Hepatocyte (in vitro differentiated cells): ENCODE measurements at regions not wholly inside any gene's neighbourhood (a gene's known extent, or its start where the extent isn't known, plus 50 kb on each side); places are given as distances from the start of the nearest gene placed in this dataset.

Experiments
- DNase-seq: peaks from one replicate; pipeline ENCODE4 v3.0.0-alpha.2; 2016; ENCODE audit warnings: low spot score
- H2AFZ ChIP-seq: fragments of 200-600 bp; sonication (generic); 2 replicates; pipeline ENCODE4 v1.6.0; 2016; ENCODE audit warnings: antibody characterized with exemption, mild to moderate bottlenecking
- H3K27ac ChIP-seq: fragments of 200-600 bp; sonication (generic); 2 replicates; pipeline ENCODE4 v1.5.1; 2016; ENCODE audit warnings: mild to moderate bottlenecking
- H3K27me3 ChIP-seq: fragments of 200-600 bp; sonication (generic); 2 replicates; pipeline ENCODE4 v1.6.1; 2016
- H3K36me3 ChIP-seq: fragments of 200-600 bp; sonication (generic); replicated peaks from 2 replicates; pipeline ENCODE4 v1.5.1; 2016; ENCODE audit warnings: low read depth; ENCODE audit not compliant: insufficient read depth
- H3K4me1 ChIP-seq: fragments of 200-600 bp; sonication (generic); 2 replicates; pipeline ENCODE4 v1.5.1; 2016; ENCODE audit warnings: mild to moderate bottlenecking, moderate library complexity; ENCODE audit not compliant: insufficient read depth
- H3K4me2 ChIP-seq: fragments of 200-600 bp; sonication (generic); 2 replicates; pipeline ENCODE4 v1.6.0; 2016
- H3K4me3 ChIP-seq: fragments of 200-600 bp; sonication (generic); 2 replicates; pipeline ENCODE4 v1.5.1; 2016; ENCODE audit warnings: mild to moderate bottlenecking
- H3K79me2 ChIP-seq: fragments of 200-600 bp; sonication (generic); 2 replicates; pipeline ENCODE4 v1.6.0; 2017; ENCODE audit warnings: mild to moderate bottlenecking
- H3K9me2 ChIP-seq: fragments of 200-600 bp; sonication (generic); replicated peaks from 2 replicates; pipeline ENCODE4 v1.6.0; 2017; ENCODE audit warnings: mild to moderate bottlenecking; ENCODE audit not compliant: insufficient read depth
- H3K9me3 ChIP-seq: fragments of 200-600 bp; sonication (generic); 2 replicates; pipeline ENCODE4 v1.5.1; 2016; ENCODE audit warnings: low read depth, mild to moderate bottlenecking
- H4K20me1 ChIP-seq: fragments of 200-600 bp; sonication (generic); 2 replicates; pipeline ENCODE4 v1.6.0; 2016; ENCODE audit warnings: mild to moderate bottlenecking; ENCODE audit not compliant: insufficient read depth, poor library complexity, severe bottlenecking
- EZH2 ChIP-seq: fragments of 200-600 bp; sonication (generic); IDR thresholded peaks from 2 replicates; pipeline ENCODE4 v1.6.1; 2016; ENCODE audit warnings: antibody characterized with exemption, mild to moderate bottlenecking, borderline replicate concordance
- EZH2phosphoT487 ChIP-seq: fragments of 200-600 bp; sonication (generic); IDR thresholded peaks from one replicate; pipeline ENCODE4 v1.6.1; 2018; ENCODE audit warnings: antibody characterized with exemption, mild to moderate bottlenecking, low read depth, moderate library complexity; ENCODE audit not compliant: unreplicated experiment, severe bottlenecking
- WGBS: methylation state at CpG from one replicate; pipeline ENCODE4 v1.1.6; 2016; ENCODE audit warnings: low lambda C conversion rate; ENCODE audit errors: missing lambda C conversion rate; 5-methylcytosine and 5-hydroxymethylcytosine counted together
- TF ChIP-seq, protein P1 (sequence below): fragments of 200-600 bp; sonication (generic); IDR thresholded peaks from 2 replicates; pipeline ENCODE4 v1.5.1; 2016; ENCODE audit warnings: antibody characterized with exemption, mild to moderate bottlenecking; ENCODE audit not compliant: poor library complexity

DNA sequence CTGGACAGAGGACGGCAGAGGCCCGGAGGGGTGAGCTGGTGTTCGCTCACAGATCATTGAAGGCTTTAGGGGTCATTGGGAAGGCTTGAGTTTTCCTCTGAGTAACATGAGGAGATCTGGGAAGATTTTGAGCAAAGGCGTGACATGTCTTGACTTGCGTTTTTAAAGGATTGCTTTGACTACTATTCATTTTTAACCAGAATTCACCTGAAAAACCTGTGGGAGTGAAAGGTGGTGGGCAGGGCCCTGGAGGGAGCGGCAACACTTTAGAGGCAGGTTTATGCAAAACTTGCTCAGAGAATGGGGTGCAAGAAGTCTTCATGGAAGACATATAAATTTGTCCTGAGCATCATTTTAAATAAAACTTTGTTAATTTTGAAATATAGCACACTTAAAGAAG lies 72.2 kb upstream of the EEF1E1 start:
- no peak overlapping the region for H2AFZ ChIP-seq
- no peak for DNase-seq
- H3K27me3 ChIP-seq, result no peaks in the 10 kb centered on the region
- no peaks in the 10 kb centered on the region for H3K79me2 ChIP-seq
- WGBS, result 88% methylated on average over 6 of the region's 6 CpGs
- no peaks in the 10 kb centered on the region for H4K20me1 ChIP-seq
- H3K4me2 ChIP-seq, result no peak overlapping the region
- no peaks in the 10 kb centered on the region for H3K4me1 ChIP-seq
- no peaks in the 10 kb centered on the region for H3K9me3 ChIP-seq
- no peaks in the 10 kb centered on the region for H3K36me3 ChIP-seq
- H3K9me2 ChIP-seq, result no peaks in the 10 kb centered on the region
- TF ChIP-seq, protein P1, sequence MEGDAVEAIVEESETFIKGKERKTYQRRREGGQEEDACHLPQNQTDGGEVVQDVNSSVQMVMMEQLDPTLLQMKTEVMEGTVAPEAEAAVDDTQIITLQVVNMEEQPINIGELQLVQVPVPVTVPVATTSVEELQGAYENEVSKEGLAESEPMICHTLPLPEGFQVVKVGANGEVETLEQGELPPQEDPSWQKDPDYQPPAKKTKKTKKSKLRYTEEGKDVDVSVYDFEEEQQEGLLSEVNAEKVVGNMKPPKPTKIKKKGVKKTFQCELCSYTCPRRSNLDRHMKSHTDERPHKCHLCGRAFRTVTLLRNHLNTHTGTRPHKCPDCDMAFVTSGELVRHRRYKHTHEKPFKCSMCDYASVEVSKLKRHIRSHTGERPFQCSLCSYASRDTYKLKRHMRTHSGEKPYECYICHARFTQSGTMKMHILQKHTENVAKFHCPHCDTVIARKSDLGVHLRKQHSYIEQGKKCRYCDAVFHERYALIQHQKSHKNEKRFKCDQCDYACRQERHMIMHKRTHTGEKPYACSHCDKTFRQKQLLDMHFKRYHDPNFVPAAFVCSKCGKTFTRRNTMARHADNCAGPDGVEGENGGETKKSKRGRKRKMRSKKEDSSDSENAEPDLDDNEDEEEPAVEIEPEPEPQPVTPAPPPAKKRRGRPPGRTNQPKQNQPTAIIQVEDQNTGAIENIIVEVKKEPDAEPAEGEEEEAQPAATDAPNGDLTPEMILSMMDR, result no peak
- no peak for TF ChIP-seq EZH2phosphoT487
- no peak for TF ChIP-seq EZH2
- H3K4me3 ChIP-seq, result no peak overlapping the region
- H3K27ac ChIP-seq, result no peak overlapping the region

DNA sequence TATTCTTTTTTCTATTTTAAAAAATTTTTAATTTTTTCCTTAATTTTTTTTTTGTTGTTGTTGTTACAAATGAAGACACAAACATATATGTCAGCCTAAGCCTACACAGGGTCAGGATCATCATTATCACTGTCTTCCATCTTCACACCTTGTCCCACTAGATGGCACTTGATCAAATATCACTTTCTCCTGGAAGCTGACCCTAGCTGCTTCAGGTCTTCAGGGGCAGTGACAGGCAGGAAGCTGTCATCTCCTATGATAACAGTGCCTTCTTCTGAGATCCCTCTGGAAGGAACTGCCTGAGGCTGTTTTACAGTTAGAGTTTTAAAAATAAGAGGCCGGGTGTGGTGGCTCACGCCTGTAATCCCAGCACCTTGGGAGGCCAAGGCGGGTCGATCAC lies 70.2 kb upstream of the EEF1E1 start:
- H3K27ac ChIP-seq, result no peak overlapping the region
- DNase-seq, result no peak
- WGBS, result 86% methylated on average over 4 of the region's 4 CpGs

DNA sequence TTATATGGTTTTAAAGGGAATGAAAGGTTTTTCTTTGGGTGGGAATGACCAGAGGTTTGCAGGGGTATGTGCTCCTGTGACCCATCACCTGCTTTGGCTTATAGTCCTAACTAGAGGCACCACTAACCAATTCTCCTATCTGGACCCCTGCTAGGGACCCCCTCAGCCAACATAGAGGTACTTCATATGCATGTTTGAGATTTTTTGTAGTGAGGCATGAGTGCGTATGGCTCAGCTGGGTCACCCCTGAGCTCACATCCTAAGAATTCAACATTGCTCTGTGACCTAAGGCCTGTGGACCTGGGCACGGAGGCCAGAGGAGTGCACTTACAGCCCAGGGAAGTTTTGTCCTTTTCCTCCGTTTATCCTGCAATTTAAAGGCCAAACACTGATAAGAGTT lies 68.4 kb upstream of the EEF1E1 start:
- no peaks in the 10 kb centered on the region for H3K36me3 ChIP-seq
- no peaks in the 10 kb centered on the region for H3K79me2 ChIP-seq
- no peaks in the 10 kb centered on the region for H3K9me2 ChIP-seq
- H3K4me3 ChIP-seq, result no peak overlapping the region
- TF ChIP-seq EZH2phosphoT487, result no peak
- TF ChIP-seq, protein P1, result no peak
- no peak for TF ChIP-seq EZH2
- no peaks in the 10 kb centered on the region for H3K27me3 ChIP-seq
- H3K27ac ChIP-seq, result no peak overlapping the region
- H3K9me3 ChIP-seq, result no peaks in the 10 kb centered on the region
- H3K4me2 ChIP-seq, result no peak overlapping the region
- no peak for DNase-seq
- no peaks in the 10 kb centered on the region for H4K20me1 ChIP-seq
- 62% methylated on average over 3 of the region's 3 CpGs for WGBS
- no peak overlapping the region for H2AFZ ChIP-seq
- no peaks in the 10 kb centered on the region for H3K4me1 ChIP-seq

More for the DNA sequence above, 70.2 kb upstream of the EEF1E1 start:
- Histone ChIP-seq H3K9me2 (no peaks in the 10 kb centered on the region), H3K27me3 (no peaks in the 10 kb centered on the region), H2AFZ (no peak overlapping the region), H3K9me3 (no peaks in the 10 kb centered on the region), H4K20me1 (no peaks in the 10 kb centered on the region), H3K4me2 (no peak overlapping the region), H3K79me2 (no peaks in the 10 kb centered on the region), H3K4me1 (no peaks in the 10 kb centered on the region), H3K36me3 (no peaks in the 10 kb centered on the region), H3K4me3 (no peak overlapping the region)
- TF ChIP-seq EZH2phosphoT487, result no peak

DNA sequence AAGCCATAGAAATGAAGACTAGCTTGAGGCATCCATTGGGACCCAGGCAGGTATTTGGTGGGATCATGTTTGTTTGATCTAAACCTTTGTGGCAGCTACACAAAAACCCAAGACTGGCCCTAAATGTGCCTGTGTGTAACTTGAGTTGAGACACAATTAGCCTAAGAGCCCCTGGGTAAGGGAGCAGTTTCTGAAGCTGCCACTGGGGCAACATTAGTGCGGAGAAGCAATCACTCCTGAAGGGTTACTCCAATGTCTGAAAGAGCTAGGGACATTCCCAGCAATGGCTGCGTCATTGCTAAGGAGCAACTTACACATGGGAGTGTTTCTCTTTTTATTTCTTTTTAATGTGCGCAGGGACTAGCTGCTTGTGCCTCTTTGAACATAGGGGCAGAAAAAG lies 67.9 kb upstream of the EEF1E1 start:
- DNase-seq, result no peak
- 95% methylated on average over 3 of the region's 3 CpGs for WGBS
- no peak overlapping the region for H2AFZ ChIP-seq

More for the DNA sequence above, 67.9 kb upstream of the EEF1E1 start:
- Histone ChIP-seq H3K36me3 (no peaks in the 10 kb centered on the region), H3K27me3 (no peaks in the 10 kb centered on the region), H3K79me2 (no peaks in the 10 kb centered on the region), H4K20me1 (no peaks in the 10 kb centered on the region), H3K9me2 (no peaks in the 10 kb centered on the region), H3K4me2 (no peak overlapping the region), H3K4me1 (no peaks in the 10 kb centered on the region), H3K27ac (no peak overlapping the region), H3K4me3 (no peak overlapping the region), H3K9me3 (no peaks in the 10 kb centered on the region)
- TF ChIP-seq, protein P1, result no peak
- TF ChIP-seq EZH2phosphoT487, result no peak
- TF ChIP-seq EZH2, result no peak
